ENCODE measurements at regions not wholly inside any gene's neighbourhood (a gene's known extent, or its start where the extent isn't known, plus 50 kb on each side); places are given as distances from the start of the nearest gene placed in this dataset.

DNA sequence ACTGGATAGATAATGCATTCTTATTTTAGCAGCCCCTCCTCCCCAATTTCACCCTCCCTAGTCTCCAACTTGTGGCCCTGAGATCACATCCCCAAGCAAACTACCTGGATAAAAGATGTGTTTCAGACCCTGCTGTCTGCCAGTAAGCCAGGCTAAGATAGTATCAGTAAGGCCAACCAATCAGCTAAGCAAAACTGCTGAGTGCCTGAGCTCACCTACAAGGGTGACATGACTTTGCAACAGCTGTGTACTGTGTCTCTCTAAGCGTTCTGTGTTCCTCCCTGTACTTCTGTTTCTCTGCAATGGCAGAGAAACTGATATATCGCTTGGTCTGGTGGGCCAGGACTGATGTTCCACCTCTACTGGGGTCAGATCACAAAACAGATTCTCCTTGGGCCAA lies 224.9 kb downstream of the BTG1 start:
- no peaks in the 10 kb centered on the region for H3K9me3 ChIP-seq
- DNase-seq, result no peak
- no peak overlapping the region for H3K4me3 ChIP-seq (ENCODE audit: low read depth, low read length)
- H3K27me3 ChIP-seq, result no peaks in the 10 kb centered on the region
- H3K4me1 ChIP-seq, result no peaks in the 10 kb centered on the region; the same call in 1 of the 2 replicates
- no peaks in the 10 kb centered on the region for H3K36me3 ChIP-seq
- TF ChIP-seq, protein P1, sequence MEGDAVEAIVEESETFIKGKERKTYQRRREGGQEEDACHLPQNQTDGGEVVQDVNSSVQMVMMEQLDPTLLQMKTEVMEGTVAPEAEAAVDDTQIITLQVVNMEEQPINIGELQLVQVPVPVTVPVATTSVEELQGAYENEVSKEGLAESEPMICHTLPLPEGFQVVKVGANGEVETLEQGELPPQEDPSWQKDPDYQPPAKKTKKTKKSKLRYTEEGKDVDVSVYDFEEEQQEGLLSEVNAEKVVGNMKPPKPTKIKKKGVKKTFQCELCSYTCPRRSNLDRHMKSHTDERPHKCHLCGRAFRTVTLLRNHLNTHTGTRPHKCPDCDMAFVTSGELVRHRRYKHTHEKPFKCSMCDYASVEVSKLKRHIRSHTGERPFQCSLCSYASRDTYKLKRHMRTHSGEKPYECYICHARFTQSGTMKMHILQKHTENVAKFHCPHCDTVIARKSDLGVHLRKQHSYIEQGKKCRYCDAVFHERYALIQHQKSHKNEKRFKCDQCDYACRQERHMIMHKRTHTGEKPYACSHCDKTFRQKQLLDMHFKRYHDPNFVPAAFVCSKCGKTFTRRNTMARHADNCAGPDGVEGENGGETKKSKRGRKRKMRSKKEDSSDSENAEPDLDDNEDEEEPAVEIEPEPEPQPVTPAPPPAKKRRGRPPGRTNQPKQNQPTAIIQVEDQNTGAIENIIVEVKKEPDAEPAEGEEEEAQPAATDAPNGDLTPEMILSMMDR (IDR thresholded peaks at IDR 0.05; ENCODE audit: low read depth, low read length), result no peak

DNA sequence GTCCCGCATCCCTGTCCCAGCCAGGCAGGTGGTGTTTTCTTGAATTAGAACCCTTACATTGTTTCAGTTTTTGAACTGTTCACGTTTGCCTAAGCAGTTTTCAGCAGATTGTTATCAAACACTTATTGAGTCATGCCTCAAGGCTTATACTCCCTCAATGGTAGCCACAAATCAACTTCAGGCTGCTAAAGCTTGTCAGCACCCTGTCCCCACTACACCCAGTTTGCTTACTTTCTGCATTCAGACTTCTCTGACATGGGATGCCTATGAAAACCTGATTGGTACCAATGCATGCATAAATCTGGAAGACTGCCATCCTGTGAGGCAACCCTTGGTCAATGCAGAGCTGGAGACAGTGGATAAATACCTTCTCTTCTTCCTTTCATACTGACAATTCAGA lies 225.4 kb downstream of the BTG1 start:
- Histone ChIP-seq H3K36me3 (no peaks in the 10 kb centered on the region), H3K4me1 (no peaks in the 10 kb centered on the region; the same call in 1 of the 2 replicates), H3K9me3 (no peaks in the 10 kb centered on the region), H3K27me3 (no peaks in the 10 kb centered on the region), H3K4me3 (ENCODE audit: low read depth, low read length) (no peak overlapping the region)
- TF ChIP-seq, protein P1 (IDR thresholded peaks at IDR 0.05; ENCODE audit: low read depth, low read length), result no peak
- DNase-seq, result no peak

DNA sequence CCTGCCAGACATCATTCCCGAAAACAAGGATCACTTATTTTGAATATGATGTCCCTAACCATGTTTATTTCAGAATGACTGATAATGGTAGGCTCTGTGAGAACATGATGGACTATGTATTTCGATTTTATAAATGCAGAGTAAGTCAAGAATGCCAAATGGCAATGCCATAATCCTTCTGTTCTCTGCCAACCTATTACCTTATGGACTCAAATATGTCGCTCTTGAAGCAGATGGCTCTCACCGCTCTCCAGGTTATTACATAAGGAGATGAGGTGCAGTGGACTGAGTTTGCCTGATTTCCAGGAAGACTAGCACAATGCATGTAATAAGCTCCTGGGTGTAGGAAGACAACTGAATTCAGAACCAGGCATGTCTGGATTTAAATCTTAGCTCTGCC lies 227.2 kb downstream of the BTG1 start:
- TF ChIP-seq, protein P1 (IDR thresholded peaks at IDR 0.05; ENCODE audit: low read depth, low read length), result no peak
- Histone ChIP-seq H3K27me3 (no peaks in the 10 kb centered on the region), H3K4me1 (no peaks in the 10 kb centered on the region; the same call in 1 of the 2 replicates), H3K9me3 (no peaks in the 10 kb centered on the region), H3K4me3 (ENCODE audit: low read depth, low read length) (no peak overlapping the region), H3K36me3 (no peaks in the 10 kb centered on the region)
- no peak for DNase-seq

DNA sequence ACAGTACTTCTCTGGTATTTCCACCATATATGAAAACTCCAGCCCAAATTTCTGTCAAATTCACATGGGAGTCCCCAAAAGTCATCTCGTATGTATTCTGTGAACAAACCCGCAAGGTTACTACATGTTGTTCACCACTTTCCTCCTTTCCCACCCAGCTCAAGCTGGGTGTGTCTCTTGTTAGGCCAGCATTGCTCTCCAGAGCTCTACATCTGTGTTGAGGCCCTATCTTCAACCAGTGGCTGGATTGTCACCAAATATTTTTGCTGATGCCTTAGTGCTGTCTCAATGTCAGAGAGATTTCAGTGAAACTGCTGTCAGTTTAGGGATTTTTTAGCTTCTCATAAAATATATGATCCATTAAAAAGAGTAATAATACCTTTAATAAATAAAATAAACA lies 230.9 kb downstream of the BTG1 start:
- Histone ChIP-seq H3K4me3 (ENCODE audit: low read depth, low read length) (no peak overlapping the region), H3K27me3 (no peaks in the 10 kb centered on the region), H3K9me3 (no peaks in the 10 kb centered on the region), H3K4me1 (no peaks in the 10 kb centered on the region), H3K36me3 (no peaks in the 10 kb centered on the region)
- TF ChIP-seq, protein P1 (IDR thresholded peaks at IDR 0.05; ENCODE audit: low read depth, low read length), result no peak
- no peak for DNase-seq

DNA sequence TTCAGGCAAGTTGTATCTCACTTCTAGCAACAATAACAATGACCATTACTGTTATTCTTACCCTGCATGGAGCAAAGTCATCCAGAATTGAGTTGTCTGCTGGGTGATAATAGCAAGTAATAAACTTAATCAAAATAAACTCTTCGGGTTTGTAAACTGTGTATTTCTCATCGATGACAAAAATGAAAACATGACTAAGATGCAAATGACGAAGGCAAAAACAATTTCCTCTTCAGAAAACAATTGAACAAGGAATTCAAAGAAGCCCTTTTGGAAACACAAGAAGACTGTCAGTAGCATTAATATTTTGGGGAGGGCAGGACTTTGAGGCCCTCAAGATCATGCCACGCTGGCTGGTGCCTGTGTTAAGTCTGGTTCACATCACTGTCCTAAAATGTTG lies 232.0 kb downstream of the BTG1 start:
- TF ChIP-seq, protein P1 (IDR thresholded peaks at IDR 0.05; ENCODE audit: low read depth, low read length), result no peak
- Histone ChIP-seq H3K36me3 (no peaks in the 10 kb centered on the region), H3K4me1 (no peaks in the 10 kb centered on the region), H3K4me3 (ENCODE audit: low read depth, low read length) (no peak overlapping the region), H3K27me3 (no peaks in the 10 kb centered on the region), H3K9me3 (no peaks in the 10 kb centered on the region)
- DNase-seq, result no peak

DNA sequence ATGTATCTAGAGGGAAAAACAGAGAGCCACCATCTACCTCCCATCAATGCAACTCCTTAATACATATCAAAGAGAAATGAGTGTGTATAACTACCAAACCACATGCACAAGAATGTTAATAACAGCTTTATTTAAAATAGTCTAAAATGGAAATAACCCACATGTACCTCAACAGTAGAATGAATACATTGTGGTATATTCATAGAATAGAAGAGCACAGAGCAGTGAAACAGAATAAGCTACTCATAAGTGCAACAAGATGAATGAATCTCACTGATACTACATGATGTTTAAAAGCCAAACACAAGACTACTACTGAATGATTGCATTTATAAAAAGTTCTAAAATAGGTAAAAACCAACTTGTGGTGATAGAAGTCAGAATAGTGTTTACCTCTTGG lies 232.5 kb downstream of the BTG1 start:
- TF ChIP-seq, protein P1 (IDR thresholded peaks at IDR 0.05; ENCODE audit: low read depth, low read length), result no peak
- DNase-seq, result no peak
- no peaks in the 10 kb centered on the region for H3K4me1 ChIP-seq
- H3K27me3 ChIP-seq, result no peaks in the 10 kb centered on the region
- no peaks in the 10 kb centered on the region for H3K36me3 ChIP-seq
- no peaks in the 10 kb centered on the region for H3K9me3 ChIP-seq
- H3K4me3 ChIP-seq (ENCODE audit: low read depth, low read length), result no peak overlapping the region

Measured in BE2C (cell line).